ENCODE measurements at regions not wholly inside any gene's neighbourhood (a gene's known extent, or its start where the extent isn't known, plus 50 kb on each side); places are given as distances from the start of the nearest gene placed in this dataset.

DNA sequence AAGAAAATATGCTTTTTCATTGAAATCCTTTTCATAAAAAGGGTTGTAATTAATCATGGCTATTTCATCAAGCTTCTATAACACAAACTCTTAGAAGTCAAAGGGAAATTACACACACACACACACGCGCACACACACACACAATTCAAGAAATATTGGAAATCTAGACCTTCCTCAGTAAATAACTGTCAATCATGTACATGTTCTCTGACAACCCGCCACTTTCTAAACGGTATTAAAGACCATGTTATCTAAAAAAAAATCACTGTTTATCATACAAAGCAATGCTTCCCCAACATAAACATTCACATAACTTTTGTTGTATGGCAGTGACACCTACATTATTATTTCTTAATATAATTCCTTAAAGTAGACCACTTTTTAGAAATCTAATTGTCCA lies 132.2 kb downstream of the EFNB2 start:
- no peak for TF ChIP-seq SUZ12 (IDR thresholded peaks at IDR 0.05; ENCODE audit: extremely low read depth, insufficient read depth, insufficient read length)
- TF ChIP-seq ZNF274 (IDR thresholded peaks at IDR 0.05; ENCODE audit: low read depth, low read length) = no peak
- TF ChIP-seq YY1 (IDR thresholded peaks at IDR 0.05; ENCODE audit: insufficient read depth, insufficient read length) = no peak
